HG02870 (cell line): ENCODE measurements at regions not wholly inside any gene's neighbourhood (a gene's known extent, or its start where the extent isn't known, plus 50 kb on each side); places are given as distances from the start of the nearest gene placed in this dataset.
"Not testable (repeated sequence)": the region's sequence is repeated elsewhere in the genome, so short reads cannot be mapped to it uniquely, and the experiment has no call there.

Experiments
- ATAC-seq: cut with Tn5 transposase; IDR thresholded peaks from one replicate; pipeline ENCODE4 v1.9.1; 2021; ENCODE audit warnings: mild to moderate bottlenecking, moderate library complexity; ENCODE audit not compliant: unreplicated experiment

DNA sequence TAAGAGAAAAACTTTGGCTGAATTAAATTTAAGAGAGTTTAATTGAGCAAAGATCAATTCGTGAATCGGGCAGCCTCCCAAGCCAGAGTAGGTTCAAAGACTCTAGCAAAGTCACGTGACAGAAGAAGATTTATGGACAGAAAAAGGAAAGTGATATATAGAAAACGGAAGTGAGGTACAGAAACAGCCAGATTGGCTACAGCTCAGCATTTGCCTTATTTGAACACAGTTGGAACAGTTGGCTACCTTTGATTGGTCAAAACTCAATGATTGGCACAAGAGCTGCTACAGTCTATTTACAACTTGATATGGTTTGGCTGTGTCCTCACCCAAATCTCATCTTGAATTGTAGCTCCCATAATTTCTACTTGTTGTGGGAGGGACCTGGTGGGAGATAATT lies 102.6 kb downstream of the PLG start:
- ATAC-seq = no peak

DNA sequence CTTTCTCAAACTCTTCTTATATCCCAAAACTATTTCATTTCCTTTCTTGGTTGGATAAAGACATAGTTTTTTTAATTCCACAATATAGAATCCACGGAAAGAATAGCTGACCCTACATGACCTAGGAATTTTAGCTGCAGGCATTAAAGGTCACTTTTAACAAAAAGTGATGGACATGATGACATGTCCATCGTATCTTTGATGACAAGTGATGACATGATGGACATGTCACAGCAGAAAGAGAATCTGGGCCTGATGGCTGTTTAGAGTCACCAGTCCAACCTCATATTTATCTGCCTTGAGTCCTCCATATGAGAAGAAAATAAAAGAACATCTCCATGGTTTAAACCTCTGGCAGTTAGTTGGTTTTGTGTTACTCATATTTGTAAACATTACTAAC lies 106.2 kb downstream of the PLG start:
- no peak for ATAC-seq

DNA sequence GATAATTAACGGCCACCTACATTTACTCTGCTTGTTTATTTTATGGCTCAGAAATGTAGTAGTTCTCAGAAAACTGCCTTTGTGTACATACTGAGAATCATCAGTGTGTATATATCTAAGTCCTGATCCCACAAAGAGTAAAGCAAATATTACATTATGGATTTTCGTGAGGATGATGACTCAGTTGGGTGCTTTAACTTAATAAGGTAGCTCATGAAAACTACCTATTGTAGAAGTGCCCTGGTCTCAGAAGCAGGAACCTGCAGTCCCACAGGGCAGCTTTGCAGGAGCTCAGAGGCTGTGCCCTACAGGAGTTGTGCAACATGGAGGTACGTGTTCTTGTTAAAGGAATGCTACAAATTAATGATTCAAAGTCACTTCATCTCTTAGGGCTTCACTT lies 108.2 kb downstream of the PLG start:
- no peak for ATAC-seq

DNA sequence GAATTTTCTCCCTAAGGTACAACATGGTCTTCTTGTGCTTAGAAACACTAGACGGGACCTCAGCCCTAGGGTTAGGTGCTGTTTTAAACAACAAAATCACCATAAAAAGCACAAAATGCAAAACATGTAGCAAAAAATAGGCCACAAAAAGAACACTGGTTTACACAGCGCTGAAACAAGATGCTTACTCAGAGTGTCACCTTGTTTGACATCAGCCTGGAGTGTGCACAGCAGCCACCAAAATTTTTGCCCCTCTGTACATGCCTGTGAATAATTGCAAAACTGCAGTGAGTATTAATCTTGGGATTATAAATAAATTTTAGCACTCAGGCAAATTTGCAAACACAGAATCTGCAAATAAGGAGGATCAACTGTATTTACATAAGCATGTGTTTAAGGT lies 110.1 kb downstream of the PLG start:
- no peak for ATAC-seq

DNA sequence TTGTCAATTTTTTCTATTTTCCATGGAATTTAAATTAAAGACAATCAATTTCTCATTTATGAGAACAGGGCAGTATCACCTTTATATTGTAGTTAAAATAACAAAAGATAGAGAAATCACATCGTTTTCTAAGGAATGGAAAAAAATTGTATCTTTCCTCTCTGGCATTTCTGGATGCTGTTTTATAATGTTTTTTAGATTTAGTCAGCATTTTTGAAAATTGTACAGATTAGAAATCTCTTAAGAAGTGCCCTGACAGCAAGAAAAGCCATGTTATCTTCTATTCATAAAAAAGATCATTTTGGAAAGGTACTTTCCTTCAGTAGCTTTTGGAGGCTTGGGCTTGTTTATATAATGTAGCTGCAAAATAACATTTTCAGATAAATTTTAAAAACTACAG lies 116.9 kb downstream of the PLG start:
- ATAC-seq = no peak

DNA sequence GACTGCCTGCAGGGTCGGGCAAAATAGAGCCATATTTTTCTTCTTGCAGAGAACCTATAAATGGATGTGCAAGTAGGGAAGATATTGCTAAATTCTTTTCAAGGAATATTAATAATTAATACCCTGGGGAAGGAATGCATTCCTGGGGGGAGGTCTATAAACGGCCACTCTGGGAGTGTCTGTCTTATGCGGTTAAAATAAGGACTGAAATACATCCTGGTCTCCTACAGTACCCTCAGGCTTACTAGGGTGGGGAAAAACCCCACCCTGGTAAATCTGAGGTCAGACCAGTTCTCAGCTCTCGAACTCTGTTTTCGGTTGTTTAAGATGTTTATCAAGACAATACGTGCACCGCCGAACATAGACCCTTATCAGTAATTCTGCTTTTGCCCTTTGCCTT lies 118.6 kb downstream of the PLG start:
- ATAC-seq = not testable (repeated sequence)

DNA sequence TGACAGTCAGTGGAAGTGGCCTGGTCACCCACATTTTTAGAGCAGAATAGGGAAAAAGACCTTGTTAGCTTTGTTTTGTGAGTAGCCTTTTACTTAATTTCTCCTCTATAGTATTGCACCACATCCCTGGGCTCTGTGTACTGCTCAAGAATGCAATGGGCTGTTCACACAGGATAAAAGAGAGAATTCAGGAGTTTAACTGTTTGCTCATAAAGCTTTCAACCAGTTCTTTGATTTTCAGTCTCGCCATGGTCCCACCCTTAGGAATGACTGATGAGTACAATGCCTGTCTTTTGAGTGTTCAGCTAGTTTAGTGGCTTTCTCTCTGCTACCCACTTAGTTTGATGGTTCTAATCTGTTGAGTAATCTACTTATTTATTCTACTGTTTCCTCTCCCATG lies 129.7 kb downstream of the PLG start:
- no peak for ATAC-seq

DNA sequence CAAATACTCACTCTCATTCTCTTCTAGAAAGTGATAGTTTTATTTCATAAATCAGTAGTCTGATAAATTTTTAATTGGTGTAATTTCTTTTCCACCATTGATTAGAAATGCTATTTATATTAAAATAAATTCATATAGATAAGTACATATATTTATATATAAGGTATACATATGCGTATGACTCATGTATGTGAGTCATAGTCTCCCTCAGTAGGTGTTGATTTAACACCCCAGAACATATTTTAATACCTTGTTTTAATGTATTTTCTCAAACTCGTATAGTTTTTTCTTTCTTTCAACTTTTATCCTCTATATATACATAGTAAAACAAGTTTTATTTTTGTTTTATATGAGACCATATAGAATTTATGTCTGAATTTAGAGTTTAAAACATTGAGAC lies 130.4 kb downstream of the PLG start:
- ATAC-seq = no peak

DNA sequence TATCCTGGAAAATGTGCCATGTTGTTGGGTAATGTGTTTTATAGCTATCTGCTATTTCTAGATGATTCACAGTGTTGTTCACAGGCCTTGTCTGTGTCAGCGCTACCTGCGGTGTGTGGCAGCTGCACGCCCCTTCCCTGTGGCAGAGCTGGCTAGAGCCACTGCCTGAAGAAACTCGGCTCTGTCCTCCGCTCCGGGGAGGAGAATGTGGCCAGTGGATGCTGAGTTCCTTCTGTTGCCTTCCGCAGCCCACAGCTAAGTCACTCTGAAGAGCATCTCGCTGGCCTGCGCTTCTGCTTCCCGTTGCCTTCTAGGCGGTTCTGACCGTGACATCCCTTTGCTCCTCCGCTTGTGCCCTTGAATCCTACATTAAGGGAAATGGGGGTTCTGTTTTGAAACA lies 135.1 kb downstream of the PLG start:
- no peak for ATAC-seq

DNA sequence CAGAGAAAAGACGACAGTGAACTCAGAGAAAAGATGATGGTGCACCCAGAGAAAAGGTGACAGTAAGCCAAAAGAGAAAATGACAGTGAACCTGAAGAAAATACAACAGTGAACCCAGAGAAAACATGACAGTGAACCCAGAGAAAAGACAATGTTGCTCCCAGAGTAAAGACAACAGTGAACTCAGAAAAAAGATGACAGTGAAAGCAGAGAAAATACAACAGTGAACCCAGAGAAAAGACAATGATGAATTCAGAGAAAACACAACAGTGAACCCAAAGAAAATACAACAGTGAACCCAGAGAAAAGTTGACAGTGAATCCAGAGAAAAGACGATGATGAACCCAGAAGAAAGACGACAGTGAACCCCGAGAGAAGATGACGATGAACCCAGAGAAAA lies 140.5 kb upstream of the MAP3K4 start:
- ATAC-seq = no peak

DNA sequence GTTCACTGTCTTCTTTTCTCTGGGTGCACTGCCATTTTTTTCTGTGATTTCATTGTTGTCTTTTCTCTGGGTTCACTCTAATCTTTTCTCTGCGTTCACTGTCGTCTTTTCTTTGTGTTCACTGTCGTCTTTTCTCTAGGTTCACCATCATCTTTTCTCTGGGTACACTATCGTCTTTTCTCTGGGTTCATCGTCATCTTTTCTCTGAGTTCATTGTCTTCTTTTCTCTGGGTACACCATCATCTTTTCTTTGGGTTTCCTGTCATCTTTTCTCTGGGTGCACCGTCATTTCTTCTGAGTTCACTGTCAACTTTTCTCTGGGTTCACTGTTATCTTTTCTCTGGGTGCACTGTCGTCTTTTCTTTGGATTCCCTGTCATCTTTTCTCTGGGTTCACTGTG lies 137.6 kb upstream of the MAP3K4 start:
- no peak for ATAC-seq

DNA sequence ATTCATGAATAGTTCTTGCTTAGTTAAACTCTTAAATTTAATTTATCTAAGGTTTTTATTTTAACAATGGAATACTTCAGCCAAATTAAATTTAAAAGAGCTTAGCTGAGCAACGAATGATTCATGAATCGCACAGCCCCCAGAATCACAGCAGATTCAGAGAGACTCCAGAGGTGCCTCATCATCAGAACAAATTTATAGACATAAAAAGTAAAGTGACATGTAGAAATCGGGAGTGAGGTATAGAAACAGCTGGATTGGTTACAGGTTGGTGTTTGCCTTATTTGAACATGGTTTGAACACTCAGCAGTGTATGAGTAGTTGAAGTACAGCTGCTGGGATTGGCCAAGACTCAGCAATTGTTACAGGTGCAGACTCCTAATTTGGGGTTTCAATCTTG lies 132.7 kb upstream of the MAP3K4 start:
- ATAC-seq = no peak

DNA sequence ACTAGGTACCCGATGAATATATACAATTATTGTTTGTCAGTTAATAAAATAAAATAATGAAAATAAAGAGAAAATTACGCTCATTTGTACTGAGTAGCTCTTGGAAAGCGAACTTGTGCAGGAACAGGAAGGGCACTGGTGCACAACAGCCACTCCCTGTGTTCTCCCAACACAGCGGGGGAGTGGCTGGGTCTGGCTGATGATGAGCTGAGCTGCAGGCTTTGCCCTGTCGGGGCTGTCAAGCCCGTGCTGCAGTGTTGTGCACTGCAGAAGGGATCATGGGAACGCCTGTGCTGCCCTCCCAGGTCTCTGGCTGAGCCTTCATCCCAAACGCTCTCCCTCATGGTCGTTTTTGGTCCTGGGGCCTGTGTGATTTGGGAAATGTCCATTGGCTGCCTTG lies 131.7 kb upstream of the MAP3K4 start:
- no peak for ATAC-seq

DNA sequence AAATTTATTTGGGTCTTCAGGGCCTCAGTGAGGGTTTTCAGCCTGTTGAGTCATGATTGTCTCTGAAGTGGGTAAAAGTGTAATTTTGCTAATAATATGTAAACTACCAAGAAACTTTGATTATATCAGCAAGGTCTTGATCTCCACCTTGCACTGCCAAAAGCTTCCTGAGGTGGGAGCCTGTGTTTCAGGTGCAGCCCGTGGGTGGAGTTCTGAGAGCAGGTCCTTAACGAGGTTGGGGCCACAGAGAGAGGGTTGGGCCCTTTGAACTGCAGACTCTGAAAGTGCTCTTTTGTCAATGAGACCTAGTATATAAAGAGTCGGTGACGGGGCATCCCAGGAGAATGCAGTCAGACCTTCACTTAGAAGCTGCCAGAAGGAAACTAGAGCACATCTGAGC lies 129.7 kb upstream of the MAP3K4 start:
- ATAC-seq = no peak

DNA sequence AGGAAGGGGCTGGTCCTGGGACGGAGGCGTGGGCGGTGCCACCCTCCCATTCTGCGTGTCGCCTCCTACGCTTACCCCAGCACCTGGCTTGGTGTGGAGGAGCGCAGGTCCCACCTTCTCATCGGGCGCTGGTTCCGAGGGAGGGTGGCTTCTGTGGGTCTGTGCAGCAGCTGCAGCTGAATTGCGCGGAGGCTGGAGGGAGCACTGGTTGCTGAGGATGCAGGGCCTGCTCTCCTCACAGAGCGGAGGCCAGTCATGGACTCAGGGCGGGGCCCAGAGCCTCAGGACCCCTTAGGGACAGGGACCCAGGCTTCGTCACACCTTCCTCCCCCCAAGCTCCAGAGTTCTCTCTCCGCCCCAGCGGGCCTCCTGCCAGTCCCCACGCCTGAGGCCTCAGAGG lies 127.8 kb upstream of the MAP3K4 start:
- no peak for ATAC-seq

DNA sequence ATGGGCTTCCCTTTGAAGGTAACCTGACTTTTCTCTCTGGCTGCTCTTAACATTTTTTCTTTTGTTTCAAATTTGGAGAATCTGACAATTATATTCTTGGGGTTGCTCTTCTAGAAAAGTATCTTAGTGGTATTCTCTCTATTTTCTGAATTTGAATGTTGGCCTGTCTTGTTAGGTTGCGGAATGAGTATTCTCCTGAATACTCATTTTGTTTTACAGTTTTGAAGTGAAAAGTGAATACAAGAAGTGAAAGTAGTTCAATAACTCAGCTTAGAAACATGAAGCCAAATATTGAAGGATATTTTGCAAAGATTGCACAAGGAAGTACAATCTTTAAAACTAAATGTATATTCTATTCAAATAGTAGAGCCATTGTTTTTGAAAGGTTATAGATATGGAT lies 120.2 kb upstream of the MAP3K4 start:
- peak; percentile 99 for ATAC-seq

DNA sequence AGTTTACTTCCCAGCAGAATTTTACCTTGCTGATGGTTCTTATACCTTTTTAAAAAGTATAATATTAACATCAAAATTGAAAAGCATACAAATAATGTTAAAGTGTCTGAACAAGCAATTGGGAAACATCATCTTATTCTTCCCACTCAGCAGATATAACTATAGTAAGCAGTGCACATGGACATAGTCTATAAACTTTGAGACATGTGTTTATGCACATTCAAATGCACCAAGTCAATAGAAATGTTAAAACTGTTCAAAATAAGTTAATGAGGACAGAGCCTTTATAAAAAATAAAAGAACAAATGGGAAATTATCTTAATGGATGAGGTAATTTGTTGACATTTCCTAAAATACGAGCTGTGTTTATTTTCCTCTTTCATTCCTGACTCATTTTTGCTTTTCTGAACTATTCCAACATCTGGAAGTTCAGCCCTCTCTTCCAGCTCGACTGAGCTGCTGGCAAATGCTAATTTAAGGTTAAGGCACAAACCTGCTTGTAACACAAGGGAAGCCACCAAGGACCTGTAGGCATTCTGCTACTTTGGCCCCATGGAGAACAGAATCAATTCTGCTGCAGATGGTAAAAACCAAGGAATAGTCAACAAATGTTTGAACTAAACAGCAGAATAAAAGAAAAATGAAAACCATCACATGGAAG lies 110.3 kb upstream of the MAP3K4 start:
- no peak for ATAC-seq

DNA sequence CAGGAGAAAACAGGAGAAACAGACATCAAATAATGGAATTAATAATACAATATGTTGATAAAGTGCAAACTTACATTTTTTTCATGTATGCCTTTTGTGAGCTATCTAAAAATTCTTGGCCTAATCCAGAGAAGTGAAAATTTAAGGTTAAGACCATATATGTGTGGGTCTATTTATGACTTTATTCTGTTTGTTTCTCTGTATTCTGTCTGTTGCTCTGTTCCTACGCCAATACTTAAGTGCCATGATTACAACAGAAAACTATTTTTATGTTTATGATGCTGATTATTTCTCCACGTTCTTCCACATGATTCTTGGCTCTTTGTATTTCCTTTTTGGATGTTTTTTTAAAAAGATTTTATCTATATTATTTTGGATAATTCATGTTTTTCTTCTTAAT lies 109.6 kb upstream of the MAP3K4 start:
- ATAC-seq = no peak

DNA sequence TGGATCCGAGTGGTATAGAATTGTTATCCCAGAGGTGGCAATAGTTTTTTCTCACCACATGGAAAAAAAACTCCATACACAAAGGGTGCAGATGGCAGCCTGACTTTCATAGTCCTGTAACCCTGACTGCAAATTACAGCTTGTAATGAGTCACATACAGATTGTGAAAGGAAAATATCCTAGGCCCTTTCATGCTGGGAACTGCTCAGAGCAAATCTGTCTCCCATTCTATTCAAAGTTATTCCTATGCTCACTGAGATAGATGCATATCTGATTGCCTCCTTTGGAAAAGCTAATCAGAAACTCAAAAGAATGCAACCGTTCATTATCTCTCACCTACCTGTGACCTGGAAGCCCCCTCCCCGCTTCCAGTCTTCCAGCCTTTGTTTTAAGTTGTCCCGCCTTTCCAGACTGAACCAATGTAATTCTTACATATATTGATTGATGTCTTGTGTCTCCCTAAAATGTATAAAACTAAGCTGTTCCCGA lies 108.7 kb upstream of the MAP3K4 start:
- no peak for ATAC-seq

DNA sequence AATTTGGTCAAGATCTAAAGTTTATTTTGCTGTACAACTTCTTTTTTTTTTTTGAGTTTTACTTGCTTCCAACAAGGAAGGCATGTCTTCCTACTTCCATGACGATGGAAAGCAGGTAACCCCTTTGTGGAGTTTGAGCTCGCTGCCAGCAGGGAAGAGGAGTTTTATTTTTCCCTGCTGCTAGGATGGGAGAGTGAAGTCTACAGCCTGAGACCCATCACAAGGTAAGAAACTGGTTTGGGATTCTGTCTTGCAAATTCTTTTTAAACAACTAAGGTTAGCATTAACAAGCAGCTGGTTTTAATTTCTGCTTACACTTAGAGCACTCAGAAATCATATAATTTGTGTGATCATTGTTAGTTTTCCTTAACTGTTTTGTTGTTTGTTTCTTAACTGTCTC lies 108.0 kb upstream of the MAP3K4 start:
- no peak for ATAC-seq

DNA sequence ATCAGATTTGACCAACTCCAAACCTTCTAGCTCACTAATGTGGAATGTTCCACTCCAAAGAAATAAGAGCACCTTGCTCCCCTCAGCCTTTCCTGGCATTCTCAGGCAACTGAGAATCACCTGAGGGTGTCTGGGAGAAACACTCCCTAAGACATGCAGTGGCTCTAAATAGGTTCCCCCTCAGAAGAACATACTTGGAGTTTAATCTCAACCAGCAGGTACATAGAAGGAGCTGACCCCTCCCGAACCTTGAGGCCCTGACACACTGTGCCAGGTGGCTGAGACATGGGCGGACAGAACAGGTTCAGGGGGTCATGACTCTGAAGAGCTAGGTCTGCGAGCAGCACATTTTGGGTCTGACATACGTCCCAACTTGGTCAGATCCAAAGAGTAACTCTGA lies 107.6 kb upstream of the MAP3K4 start:
- no peak for ATAC-seq

DNA sequence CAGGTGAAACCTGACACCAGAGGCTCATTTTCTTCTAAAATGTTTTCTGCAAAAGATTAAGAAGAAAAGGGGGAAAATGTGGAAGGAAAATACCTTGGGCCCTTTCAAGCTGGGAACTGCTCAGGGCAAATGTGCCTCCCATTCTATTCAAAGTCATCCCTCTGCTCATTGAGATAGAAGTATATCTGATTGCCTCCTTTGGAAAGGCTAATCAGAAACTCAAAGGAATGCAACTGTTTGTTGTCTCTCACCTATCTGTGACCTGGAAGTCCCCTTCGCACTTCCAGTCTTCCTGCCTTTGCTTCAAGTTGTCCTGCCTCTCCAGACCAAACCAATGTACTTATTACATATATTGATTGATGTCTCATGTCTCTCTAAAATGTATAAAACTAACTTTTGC lies 102.4 kb upstream of the MAP3K4 start:
- not testable (repeated sequence) for ATAC-seq

DNA sequence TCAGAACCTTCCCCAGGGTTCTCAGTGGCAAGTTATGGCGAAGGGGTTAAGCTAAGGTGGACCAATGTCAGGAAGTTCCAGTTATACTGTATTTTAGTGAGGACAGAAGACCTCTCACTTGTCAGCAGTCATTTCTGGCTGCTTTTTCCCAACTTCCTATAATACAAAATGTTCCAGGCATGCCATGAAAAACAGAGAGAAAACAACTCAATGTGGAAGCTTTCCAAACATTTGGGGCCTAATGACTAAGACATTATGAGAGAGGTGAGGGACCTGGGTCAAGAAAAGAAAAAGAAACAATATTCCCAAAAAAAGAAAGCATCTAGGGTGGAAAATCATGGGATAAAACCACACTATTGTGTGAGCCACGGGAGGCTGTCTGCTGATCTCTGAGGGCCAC lies 99.9 kb upstream of the MAP3K4 start:
- ATAC-seq = no peak
